ENCODE measurements at regions not wholly inside any gene's neighbourhood (a gene's known extent, or its start where the extent isn't known, plus 50 kb on each side); places are given as distances from the start of the nearest gene placed in this dataset.

DNA sequence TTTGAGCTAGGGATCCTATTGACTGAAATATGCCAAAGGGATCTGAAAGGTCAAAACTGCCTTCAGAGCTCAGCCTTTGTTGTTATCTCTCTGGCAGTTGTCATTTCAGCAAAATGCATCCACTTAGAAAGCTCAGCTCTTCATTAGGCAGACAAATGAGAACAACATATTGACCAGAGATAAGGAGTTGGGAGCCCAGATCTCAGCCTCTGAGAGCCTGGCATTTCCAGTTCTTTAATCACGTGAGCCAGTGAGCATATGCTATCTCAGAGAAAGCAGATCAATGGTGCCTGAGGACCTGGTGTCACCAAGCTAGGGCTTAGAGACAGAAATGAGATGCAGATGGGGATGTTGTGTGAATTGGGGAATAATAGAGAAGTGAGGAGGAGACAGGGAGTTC lies 101.1 kb downstream of the DAD1 start (continued):
- TF ChIP-seq BRCA1 (IDR thresholded peaks at IDR 0.05; ENCODE audit: low read depth, low read length) (no peak), ZNF274 (IDR thresholded peaks at IDR 0.05; ENCODE audit: insufficient read depth, insufficient read length) (no peak), SREBF2 (IDR thresholded peaks at IDR 0.05; ENCODE audit: low read length) (no peak)

DNA sequence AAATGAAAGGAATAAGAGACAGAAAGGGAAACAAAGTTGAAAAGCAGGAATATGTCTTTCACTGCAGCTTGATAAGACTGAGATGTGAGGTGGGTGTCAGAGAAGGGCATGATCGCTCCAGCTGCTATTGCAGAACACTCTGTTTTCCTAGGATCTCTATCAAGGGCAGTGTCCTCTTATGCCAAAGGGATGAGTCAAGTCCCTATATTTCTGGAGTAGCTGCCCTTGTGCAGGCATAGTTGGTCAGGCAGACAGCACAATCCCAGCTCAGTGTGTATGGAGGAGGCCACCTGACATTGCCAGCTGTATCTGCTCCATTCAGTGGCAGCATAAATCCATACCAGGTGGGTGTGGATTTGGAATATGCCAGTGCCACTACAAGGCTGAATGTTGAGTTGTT lies 101.6 kb downstream of the DAD1 start:
- no TSS peak for BruUV-seq (replicated peaks)
- intact Hi-C loops (cut with micrococcal nuclease; ENCODE audit: unreplicated experiment), result loop anchor here (10.0 kb wide), 2 partner anchors 307 to 427 kb away; partner anchors contain the start of gene RBM23
- Histone ChIP-seq H3K4me1 (ENCODE audit: control insufficient read depth, insufficient read depth, low read length) (peaks cover 78% of the 10 kb centered on the region), H3K4me3 (no peak overlapping the region), H3K27ac (ENCODE audit: control insufficient read depth, insufficient read depth) (peak overlapping the region; percentile 98), H3K36me3 (ENCODE audit: control insufficient read depth in 2 of 2, insufficient read depth in 2 of 2, low read length in 1 of 2) (no peaks in the 10 kb centered on the region), H3K79me2 (ENCODE audit: control insufficient read depth, insufficient read depth, low read length) (peaks cover 68% of the 10 kb centered on the region), H3K27me3 (replicated peaks in 1 of 2; ENCODE audit: control insufficient read depth in 2 of 2, insufficient read depth in 2 of 2, low read length in 1 of 2) (no peaks in the 10 kb centered on the region), H2AFZ (ENCODE audit: control insufficient read depth, low read depth, low read length) (no peak overlapping the region), H3K4me2 (ENCODE audit: control insufficient read depth, insufficient read depth) (peak overlapping the region; percentile 38), H4K20me1 (ENCODE audit: control insufficient read depth, insufficient read depth) (no peaks in the 10 kb centered on the region), H3K9ac (ENCODE audit: control insufficient read depth, insufficient read depth, low read length) (peak overlapping the region; percentile 87), H3K9me3 (replicated peaks; ENCODE audit: control insufficient read depth, insufficient read depth, low read length) (no peaks in the 10 kb centered on the region)
- ChIA-PET RAD21 (ENCODE audit: unreplicated experiment) (interaction anchor here (0.8 to 27.9 kb wide), 15 partner anchors 12 to 104 kb away, joined by 3 to 797 read pairs (median 15); no protein-coding TSS in a partner anchor), SMC1A (ENCODE audit: uncharacterized antibody, unreplicated experiment) (interaction anchor here (0.7 to 19.9 kb wide), 19 partner anchors 12 to 107 kb away, joined by 3 to 357 read pairs (median 5); no protein-coding TSS in a partner anchor), CTCF (interaction anchor here (0.6 to 12.6 kb wide), 14 partner anchors 11 to 168 kb away, joined by 3 to 171 read pairs (median 6); no protein-coding TSS in a partner anchor), POLR2A (interaction anchor here (0.7 to 35.4 kb wide), 8 partner anchors 0 to 103 kb away, joined by 3 to 875 read pairs (median 11); no protein-coding TSS in a partner anchor)
- TF ChIP-seq FOXK2 (IDR thresholded peaks at IDR 0.05) (no peak), ETV6 (conservative IDR thresholded peaks at IDR 0.05 in 1 of 2, IDR thresholded peaks at IDR 0.05 in 1 of 2; ENCODE audit: borderline replicate concordance in 1 of 2, low read depth in 1 of 2) (no peak), RUNX3 (IDR thresholded peaks at IDR 0.05; ENCODE audit: low read length) (no peak), IRF4 (IDR thresholded peaks at IDR 0.05; ENCODE audit: low read depth, low read length) (no peak), POLR2AphosphoS5 (IDR thresholded peaks at IDR 0.05; ENCODE audit: low read length) (peak; percentile 42; the same call in 1 of the 2 replicates), SMAD5 (IDR thresholded peaks at IDR 0.05; ENCODE audit: low read depth) (0 out of 2 replicates have a peak, but pooled peaks have one; percentile 60), RCOR1 (conservative IDR thresholded peaks at IDR 0.05; ENCODE audit: low read depth, low read length) (no peak), TAF1 (IDR thresholded peaks at IDR 0.05; ENCODE audit: borderline replicate concordance, low read depth, low read length) (no peak), KAT2A (conservative IDR thresholded peaks at IDR 0.05; ENCODE audit: control insufficient read depth, low read depth, low read length) (no peak), SMC3 (IDR thresholded peaks at IDR 0.05; ENCODE audit: borderline replicate concordance, low read length) (no peak), RAD51 (IDR thresholded peaks at IDR 0.05) (no peak), MTA2 (IDR thresholded peaks at IDR 0.05; ENCODE audit: low read depth) (no peak)
- TF ChIP-seq, protein P1, sequence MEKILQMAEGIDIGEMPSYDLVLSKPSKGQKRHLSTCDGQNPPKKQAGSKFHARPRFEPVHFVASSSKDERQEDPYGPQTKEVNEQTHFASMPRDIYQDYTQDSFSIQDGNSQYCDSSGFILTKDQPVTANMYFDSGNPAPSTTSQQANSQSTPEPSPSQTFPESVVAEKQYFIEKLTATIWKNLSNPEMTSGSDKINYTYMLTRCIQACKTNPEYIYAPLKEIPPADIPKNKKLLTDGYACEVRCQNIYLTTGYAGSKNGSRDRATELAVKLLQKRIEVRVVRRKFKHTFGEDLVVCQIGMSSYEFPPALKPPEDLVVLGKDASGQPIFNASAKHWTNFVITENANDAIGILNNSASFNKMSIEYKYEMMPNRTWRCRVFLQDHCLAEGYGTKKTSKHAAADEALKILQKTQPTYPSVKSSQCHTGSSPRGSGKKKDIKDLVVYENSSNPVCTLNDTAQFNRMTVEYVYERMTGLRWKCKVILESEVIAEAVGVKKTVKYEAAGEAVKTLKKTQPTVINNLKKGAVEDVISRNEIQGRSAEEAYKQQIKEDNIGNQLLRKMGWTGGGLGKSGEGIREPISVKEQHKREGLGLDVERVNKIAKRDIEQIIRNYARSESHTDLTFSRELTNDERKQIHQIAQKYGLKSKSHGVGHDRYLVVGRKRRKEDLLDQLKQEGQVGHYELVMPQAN (conservative IDR thresholded peaks at IDR 0.05), result no peak
- TF ChIP-seq, protein P2, sequence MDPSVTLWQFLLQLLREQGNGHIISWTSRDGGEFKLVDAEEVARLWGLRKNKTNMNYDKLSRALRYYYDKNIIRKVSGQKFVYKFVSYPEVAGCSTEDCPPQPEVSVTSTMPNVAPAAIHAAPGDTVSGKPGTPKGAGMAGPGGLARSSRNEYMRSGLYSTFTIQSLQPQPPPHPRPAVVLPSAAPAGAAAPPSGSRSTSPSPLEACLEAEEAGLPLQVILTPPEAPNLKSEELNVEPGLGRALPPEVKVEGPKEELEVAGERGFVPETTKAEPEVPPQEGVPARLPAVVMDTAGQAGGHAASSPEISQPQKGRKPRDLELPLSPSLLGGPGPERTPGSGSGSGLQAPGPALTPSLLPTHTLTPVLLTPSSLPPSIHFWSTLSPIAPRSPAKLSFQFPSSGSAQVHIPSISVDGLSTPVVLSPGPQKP (IDR thresholded peaks at IDR 0.05; ENCODE audit: low read depth, low read length), result no peak
- WGBS (ENCODE audit: insufficient coverage, insufficient replicate concordance, low lambda C conversion rate, missing lambda C conversion rate), result 58% methylated on average over 1 of the region's 1 CpG
- in situ Hi-C loops (cut with MboI), result no loop called here
- DNase-seq (ENCODE audit: low read depth, low spot score), result no peak
- ATAC-seq, result no peak
- no peak for FAIRE-seq
